ENCODE measurements at regions not wholly inside any gene's neighbourhood (a gene's known extent, or its start where the extent isn't known, plus 50 kb on each side); places are given as distances from the start of the nearest gene placed in this dataset.
"Not testable (repeated sequence)": the region's sequence is repeated elsewhere in the genome, so short reads cannot be mapped to it uniquely, and the experiment has no call there.

DNA sequence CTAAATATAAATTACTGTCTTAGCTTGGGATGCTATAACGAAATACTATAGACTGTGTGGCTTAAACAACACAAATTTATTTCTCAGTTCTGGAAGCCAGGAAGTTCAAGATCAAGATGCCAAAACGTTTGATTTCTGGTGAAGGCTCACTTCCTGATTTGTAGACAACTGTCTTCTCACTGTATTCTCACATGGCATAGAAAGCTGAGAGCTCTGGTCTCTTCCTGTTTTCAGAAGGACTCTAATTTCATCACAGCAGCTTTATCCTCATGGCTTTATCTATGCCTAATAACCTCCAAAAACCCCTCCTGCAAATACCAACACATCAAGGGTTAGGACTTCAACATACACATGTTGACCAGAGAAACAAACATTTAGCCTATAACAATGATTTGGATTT is 1795.5 kb downstream of the MRPL39 start (continued):
- TF ChIP-seq, protein P1, sequence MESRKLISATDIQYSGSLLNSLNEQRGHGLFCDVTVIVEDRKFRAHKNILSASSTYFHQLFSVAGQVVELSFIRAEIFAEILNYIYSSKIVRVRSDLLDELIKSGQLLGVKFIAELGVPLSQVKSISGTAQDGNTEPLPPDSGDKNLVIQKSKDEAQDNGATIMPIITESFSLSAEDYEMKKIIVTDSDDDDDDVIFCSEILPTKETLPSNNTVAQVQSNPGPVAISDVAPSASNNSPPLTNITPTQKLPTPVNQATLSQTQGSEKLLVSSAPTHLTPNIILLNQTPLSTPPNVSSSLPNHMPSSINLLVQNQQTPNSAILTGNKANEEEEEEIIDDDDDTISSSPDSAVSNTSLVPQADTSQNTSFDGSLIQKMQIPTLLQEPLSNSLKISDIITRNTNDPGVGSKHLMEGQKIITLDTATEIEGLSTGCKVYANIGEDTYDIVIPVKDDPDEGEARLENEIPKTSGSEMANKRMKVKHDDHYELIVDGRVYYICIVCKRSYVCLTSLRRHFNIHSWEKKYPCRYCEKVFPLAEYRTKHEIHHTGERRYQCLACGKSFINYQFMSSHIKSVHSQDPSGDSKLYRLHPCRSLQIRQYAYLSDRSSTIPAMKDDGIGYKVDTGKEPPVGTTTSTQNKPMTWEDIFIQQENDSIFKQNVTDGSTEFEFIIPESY (IDR thresholded peaks at IDR 0.05) = no peak
- no peak for TF ChIP-seq NR2F2 (IDR thresholded peaks at IDR 0.05)
- no peak for TF ChIP-seq FOXA1 (IDR thresholded peaks at IDR 0.05)
- TF ChIP-seq, protein P2, sequence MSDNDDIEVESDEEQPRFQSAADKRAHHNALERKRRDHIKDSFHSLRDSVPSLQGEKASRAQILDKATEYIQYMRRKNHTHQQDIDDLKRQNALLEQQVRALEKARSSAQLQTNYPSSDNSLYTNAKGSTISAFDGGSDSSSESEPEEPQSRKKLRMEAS (IDR thresholded peaks at IDR 0.05) = no peak
- no peak for TF ChIP-seq HNF4G (IDR thresholded peaks at IDR 0.05)
- TF ChIP-seq, protein P3, sequence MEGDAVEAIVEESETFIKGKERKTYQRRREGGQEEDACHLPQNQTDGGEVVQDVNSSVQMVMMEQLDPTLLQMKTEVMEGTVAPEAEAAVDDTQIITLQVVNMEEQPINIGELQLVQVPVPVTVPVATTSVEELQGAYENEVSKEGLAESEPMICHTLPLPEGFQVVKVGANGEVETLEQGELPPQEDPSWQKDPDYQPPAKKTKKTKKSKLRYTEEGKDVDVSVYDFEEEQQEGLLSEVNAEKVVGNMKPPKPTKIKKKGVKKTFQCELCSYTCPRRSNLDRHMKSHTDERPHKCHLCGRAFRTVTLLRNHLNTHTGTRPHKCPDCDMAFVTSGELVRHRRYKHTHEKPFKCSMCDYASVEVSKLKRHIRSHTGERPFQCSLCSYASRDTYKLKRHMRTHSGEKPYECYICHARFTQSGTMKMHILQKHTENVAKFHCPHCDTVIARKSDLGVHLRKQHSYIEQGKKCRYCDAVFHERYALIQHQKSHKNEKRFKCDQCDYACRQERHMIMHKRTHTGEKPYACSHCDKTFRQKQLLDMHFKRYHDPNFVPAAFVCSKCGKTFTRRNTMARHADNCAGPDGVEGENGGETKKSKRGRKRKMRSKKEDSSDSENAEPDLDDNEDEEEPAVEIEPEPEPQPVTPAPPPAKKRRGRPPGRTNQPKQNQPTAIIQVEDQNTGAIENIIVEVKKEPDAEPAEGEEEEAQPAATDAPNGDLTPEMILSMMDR (IDR thresholded peaks at IDR 0.05; ENCODE audit: low read depth, low read length, missing input control) = no peak

DNA sequence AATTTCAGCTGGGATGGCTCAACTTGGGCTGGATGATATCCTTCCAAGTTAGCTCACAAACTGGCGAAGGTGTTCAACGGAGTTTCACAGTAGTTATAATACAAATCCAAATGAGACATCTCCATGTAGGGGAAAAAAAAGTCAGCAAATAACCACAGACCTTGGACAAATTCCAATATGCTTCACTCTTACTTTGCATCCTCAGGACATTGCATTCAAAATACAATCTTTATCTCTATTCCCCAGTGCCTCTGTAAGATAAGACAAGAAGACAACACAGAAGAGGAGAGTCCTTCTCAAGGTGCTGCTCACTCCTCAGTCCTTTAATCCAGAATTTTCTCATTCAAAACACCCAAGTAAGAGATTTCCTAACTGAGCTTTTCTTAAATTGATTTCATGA is 1797.7 kb downstream of the MRPL39 start:
- Histone ChIP-seq H3K27me3 (ENCODE audit: control insufficient read depth in 4 of 4, insufficient read depth in 4 of 4, low read length in 3 of 4) (no peaks in the 10 kb centered on the region), H3K4me1 (ENCODE audit: control insufficient read depth in 4 of 4, insufficient read depth in 4 of 4, low read length in 3 of 4) (no peaks in the 10 kb centered on the region), H3K4me3 (ENCODE audit: low read depth in 1 of 3, low read length in 3 of 3) (no peak overlapping the region), H3K9me3 (ENCODE audit: control insufficient read depth in 4 of 4, low read length in 3 of 4) (no peaks in the 10 kb centered on the region), H3K27ac (ENCODE audit: low read depth in 1 of 2, low read length in 2 of 2) (no peak overlapping the region), H3K9ac (ENCODE audit: low read depth in 1 of 2, low read length in 2 of 2) (no peak overlapping the region), H3K36me3 (ENCODE audit: control insufficient read depth in 4 of 4, insufficient read depth in 3 of 4, low read depth in 1 of 4, low read length in 3 of 4) (no peaks in the 10 kb centered on the region)
- DNase-seq (ENCODE audit: low spot score) = no peak
- no peak for TF ChIP-seq GABPA (IDR thresholded peaks at IDR 0.05 in 1 of 2, conservative IDR thresholded peaks at IDR 0.05 in 1 of 2)
- no peak for TF ChIP-seq FOXA2 (IDR thresholded peaks at IDR 0.05)
- TF ChIP-seq, protein P2 (IDR thresholded peaks at IDR 0.05) = no peak
- TF ChIP-seq, protein P4, sequence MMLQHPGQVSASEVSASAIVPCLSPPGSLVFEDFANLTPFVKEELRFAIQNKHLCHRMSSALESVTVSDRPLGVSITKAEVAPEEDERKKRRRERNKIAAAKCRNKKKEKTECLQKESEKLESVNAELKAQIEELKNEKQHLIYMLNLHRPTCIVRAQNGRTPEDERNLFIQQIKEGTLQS (IDR thresholded peaks at IDR 0.05) = no peak
- TF ChIP-seq EGR1 (IDR thresholded peaks at IDR 0.05; ENCODE audit: low read depth in 2 of 2) = no peak
- TF ChIP-seq, protein P3 (IDR thresholded peaks at IDR 0.05; ENCODE audit: low read depth, low read length, missing input control) = no peak
- no peak for TF ChIP-seq TAF1 (conservative IDR thresholded peaks at IDR 0.05)
- no peak for TF ChIP-seq NR2F2 (IDR thresholded peaks at IDR 0.05)
- TF ChIP-seq, protein P5, sequence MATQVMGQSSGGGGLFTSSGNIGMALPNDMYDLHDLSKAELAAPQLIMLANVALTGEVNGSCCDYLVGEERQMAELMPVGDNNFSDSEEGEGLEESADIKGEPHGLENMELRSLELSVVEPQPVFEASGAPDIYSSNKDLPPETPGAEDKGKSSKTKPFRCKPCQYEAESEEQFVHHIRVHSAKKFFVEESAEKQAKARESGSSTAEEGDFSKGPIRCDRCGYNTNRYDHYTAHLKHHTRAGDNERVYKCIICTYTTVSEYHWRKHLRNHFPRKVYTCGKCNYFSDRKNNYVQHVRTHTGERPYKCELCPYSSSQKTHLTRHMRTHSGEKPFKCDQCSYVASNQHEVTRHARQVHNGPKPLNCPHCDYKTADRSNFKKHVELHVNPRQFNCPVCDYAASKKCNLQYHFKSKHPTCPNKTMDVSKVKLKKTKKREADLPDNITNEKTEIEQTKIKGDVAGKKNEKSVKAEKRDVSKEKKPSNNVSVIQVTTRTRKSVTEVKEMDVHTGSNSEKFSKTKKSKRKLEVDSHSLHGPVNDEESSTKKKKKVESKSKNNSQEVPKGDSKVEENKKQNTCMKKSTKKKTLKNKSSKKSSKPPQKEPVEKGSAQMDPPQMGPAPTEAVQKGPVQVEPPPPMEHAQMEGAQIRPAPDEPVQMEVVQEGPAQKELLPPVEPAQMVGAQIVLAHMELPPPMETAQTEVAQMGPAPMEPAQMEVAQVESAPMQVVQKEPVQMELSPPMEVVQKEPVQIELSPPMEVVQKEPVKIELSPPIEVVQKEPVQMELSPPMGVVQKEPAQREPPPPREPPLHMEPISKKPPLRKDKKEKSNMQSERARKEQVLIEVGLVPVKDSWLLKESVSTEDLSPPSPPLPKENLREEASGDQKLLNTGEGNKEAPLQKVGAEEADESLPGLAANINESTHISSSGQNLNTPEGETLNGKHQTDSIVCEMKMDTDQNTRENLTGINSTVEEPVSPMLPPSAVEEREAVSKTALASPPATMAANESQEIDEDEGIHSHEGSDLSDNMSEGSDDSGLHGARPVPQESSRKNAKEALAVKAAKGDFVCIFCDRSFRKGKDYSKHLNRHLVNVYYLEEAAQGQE (IDR thresholded peaks at IDR 0.05) = no peak
- TF ChIP-seq, protein P1 (IDR thresholded peaks at IDR 0.05) = no peak
- TF ChIP-seq HNF4A (conservative IDR thresholded peaks at IDR 0.05) = no peak
- WGBS = 75% methylated on average over 2 of the region's 2 CpGs

DNA sequence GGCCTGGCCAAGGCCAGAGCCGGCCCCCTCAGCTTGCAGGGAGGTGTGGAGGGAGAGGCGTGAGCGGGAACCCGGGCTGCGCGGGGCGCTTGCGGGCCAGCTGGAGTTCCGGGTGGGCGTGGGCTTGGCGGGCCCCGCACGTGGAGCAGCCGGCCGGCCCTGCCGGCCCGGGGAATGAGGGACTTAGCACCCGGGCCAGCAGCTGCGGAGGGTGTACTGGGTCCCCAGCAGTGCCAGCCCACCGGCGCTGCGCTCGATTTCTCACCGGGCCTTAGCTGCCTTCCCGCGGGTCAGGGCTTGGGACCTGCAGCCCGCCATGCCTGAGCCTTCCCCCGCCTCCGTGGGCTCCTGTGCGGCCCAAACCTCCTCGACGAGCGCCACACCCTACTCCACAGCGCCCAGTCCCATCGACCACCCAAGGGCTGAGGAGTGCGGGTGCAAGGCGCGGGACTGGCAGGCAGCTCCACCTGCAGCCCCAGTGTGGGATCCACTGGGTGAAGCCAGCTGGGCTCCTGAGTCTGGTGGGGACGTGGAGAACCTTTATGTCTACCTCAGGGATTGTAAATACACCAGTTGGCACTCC is 1800.2 kb downstream of the MRPL39 start:
- not testable (repeated sequence) for H3K36me3 ChIP-seq (ENCODE audit: control insufficient read depth in 4 of 4, insufficient read depth in 3 of 4, low read depth in 1 of 4, low read length in 3 of 4); H3K27ac ChIP-seq (ENCODE audit: low read depth in 1 of 2, low read length in 2 of 2); DNase-seq (ENCODE audit: low spot score); H3K9ac ChIP-seq (ENCODE audit: low read depth in 1 of 2, low read length in 2 of 2); H3K9me3 ChIP-seq (ENCODE audit: control insufficient read depth in 4 of 4, low read length in 3 of 4); H3K27me3 ChIP-seq (ENCODE audit: control insufficient read depth in 4 of 4, insufficient read depth in 4 of 4, low read length in 3 of 4); H3K4me1 ChIP-seq (ENCODE audit: control insufficient read depth in 4 of 4, insufficient read depth in 4 of 4, low read length in 3 of 4); H3K4me3 ChIP-seq (ENCODE audit: low read depth in 1 of 3, low read length in 3 of 3)
- WGBS = 92% methylated on average over 39 of the region's 39 CpGs
